Gastroesophageal sphincter (tissue), 4 donors: ENCODE measurements at regions not wholly inside any gene's neighbourhood (a gene's known extent, or its start where the extent isn't known, plus 50 kb on each side); places are given as distances from the start of the nearest gene placed in this dataset.

Source experiments
- ATAC-seq: fragments of 150-250 bp; one replicate; pipeline ENCODE4 v1.9.1; 2016; ENCODE audit warnings: mild to moderate bottlenecking, moderate library complexity
- H3K27ac ChIP-seq, 4 donors: fragments of 200-600 bp; sonication (generic) in 3 of 4; 1 replicate in 3 of 4; 2 replicates in 1 of 4; pipeline ENCODE4 v1.5.1; 2016 to 2019
- H3K27me3 ChIP-seq: fragments of 200-600 bp; sonication (generic); one replicate; pipeline ENCODE4 v1.5.1; 2019
- H3K36me3 ChIP-seq, 2 donors: fragments of 200-600 bp; sonication (generic); one replicate each; pipeline ENCODE4 v1.5.1; 2019; ENCODE audit warnings: control low read depth in 1 of 2
- H3K4me1 ChIP-seq, 3 donors: fragments of 200-600 bp; sonication (generic); 1 replicate in 2 of 3; 2 replicates in 1 of 3; pipeline ENCODE4 v1.5.1; 2016 to 2019; ENCODE audit warnings: control low read depth in 2 of 3
- H3K4me3 ChIP-seq, 2 donors: fragments of 200-600 bp; sonication (generic); one replicate each; pipeline ENCODE4 v1.5.1; 2019; ENCODE audit warnings: mild to moderate bottlenecking in 1 of 2, moderate library complexity in 1 of 2
- H3K9me3 ChIP-seq, 3 donors: fragments of 200-600 bp; sonication (generic); one replicate each; pipeline ENCODE4 v1.5.1; 2017 to 2019; ENCODE audit warnings: control low read depth in 2 of 3
- EP300 ChIP-seq: sonication (generic); formaldehyde crosslinking; IDR thresholded peaks from one replicate; pipeline ENCODE4 v1.6.1; 2017; ENCODE audit warnings: antibody characterized with exemption, mild to moderate bottlenecking
- POLR2A ChIP-seq, 2 donors: fragments of 450-650 bp; IDR thresholded peaks; one replicate each; pipeline ENCODE4 v1.6.1; 2017; ENCODE audit warnings: antibody characterized with exemption in 2 of 2, mild to moderate bottlenecking in 2 of 2, moderate library complexity in 1 of 2
- POLR2AphosphoS5 ChIP-seq: sonication (generic); formaldehyde crosslinking; IDR thresholded peaks from one replicate; pipeline ENCODE4 v1.6.1; 2017; ENCODE audit warnings: antibody characterized with exemption
- WGBS, 2 donors: methylation state at CpG; one replicate each; pipeline ENCODE4 v1.1.5; 2018; ENCODE audit warnings: low coverage in 1 of 2; 5-methylcytosine and 5-hydroxymethylcytosine counted together
- TF ChIP-seq, protein P1 (sequence below), 4 experiments: fragments of 200-600 bp in 2 of 4; fragments of 450-650 bp in 2 of 4; sonication (generic) in 1 of 4; IDR thresholded peaks; one replicate each; pipeline ENCODE4 v1.5.1; 2017 to 2019; ENCODE audit warnings: antibody characterized with exemption in 4 of 4, mild to moderate bottlenecking in 2 of 4, moderate library complexity in 2 of 4

DNA sequence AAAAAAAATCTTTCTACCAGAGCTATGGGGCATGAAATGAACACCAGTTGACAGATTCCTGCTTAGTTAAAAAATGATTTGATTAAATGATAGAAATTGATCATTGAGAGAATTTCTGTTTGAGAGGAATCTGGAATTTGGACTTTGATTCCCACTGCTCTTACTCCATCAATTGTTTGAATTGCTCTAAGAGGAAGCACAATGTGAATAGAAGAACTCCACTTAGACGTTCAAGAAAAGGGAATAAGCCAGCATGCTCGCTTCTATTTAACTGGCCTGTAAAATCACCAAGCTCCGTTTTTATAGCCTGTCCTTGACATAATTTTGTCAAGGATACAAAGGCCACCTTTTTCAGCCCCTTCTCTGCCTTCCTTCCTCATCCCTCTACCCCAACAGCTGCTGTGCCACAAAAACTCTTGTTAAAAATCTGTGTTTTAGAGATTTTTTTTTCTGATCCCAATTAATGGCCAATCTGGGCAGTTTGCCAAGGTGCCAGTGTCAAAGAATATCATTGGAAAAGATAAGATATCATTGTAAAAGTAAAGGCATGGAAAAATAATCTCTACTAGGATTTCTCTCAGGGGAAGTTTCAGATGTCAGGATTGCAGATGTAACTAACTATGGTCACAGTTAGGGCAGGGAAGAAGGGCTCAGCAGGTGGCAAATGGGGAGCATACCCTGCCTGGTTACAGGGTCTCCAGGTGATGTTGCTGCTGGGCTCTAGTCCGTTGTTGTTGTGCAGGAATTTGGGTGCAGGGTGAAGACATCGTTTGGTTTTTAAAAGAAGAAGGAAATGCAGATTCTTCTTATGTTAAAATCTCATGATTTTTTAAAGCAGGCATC, 301.8 kb upstream of the PDZRN3 start:
- H3K9me3 ChIP-seq = peaks cover 0 to 5% (median 0%) of the 10 kb centered on the region in 3 donors
- H3K27ac ChIP-seq = no peak overlapping the region
- no peaks in the 10 kb centered on the region for H3K27me3 ChIP-seq
- no peak for ATAC-seq
- H3K36me3 ChIP-seq = no peaks in the 10 kb centered on the region
- H3K4me3 ChIP-seq = no peak overlapping the region
- no peaks in the 10 kb centered on the region for H3K4me1 ChIP-seq
- TF ChIP-seq, protein P1, sequence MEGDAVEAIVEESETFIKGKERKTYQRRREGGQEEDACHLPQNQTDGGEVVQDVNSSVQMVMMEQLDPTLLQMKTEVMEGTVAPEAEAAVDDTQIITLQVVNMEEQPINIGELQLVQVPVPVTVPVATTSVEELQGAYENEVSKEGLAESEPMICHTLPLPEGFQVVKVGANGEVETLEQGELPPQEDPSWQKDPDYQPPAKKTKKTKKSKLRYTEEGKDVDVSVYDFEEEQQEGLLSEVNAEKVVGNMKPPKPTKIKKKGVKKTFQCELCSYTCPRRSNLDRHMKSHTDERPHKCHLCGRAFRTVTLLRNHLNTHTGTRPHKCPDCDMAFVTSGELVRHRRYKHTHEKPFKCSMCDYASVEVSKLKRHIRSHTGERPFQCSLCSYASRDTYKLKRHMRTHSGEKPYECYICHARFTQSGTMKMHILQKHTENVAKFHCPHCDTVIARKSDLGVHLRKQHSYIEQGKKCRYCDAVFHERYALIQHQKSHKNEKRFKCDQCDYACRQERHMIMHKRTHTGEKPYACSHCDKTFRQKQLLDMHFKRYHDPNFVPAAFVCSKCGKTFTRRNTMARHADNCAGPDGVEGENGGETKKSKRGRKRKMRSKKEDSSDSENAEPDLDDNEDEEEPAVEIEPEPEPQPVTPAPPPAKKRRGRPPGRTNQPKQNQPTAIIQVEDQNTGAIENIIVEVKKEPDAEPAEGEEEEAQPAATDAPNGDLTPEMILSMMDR (IDR thresholded peaks at IDR 0.05) = no peak
- TF ChIP-seq EP300 = no peak
- TF ChIP-seq POLR2AphosphoS5 = no peak
- TF ChIP-seq POLR2A (IDR thresholded peaks at IDR 0.05) = no peak
- WGBS, 2 donors = 47 to 52% methylated on average over 5 of the region's 5 CpGs

DNA sequence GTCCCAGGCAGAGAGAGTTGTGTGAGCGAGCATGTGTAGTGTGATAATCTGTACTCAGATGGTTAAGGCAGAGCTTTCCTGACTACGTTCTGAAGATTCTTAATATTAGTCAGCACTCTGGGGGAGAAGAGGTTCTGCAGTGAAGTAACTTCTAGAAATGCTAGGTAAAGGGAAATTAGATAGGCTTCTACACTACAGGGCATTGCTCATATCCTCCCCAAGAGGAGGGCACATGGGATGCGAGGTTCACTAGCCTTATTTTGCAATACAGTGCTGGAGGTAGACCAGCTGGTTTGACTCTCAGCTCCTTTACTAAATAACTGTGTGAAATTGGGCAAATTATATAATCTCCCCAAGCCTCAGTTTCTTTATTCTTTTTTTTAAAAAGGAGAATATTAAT, 300.3 kb upstream of the PDZRN3 start:
- no peak for ATAC-seq
- 77 to 87% methylated on average over 3 of the region's 3 CpGs for WGBS, 2 donors
- no peaks in the 10 kb centered on the region for H3K4me1 ChIP-seq
- peaks cover 0 to 7% (median 0%) of the 10 kb centered on the region in 3 donors for H3K9me3 ChIP-seq
- no peak for TF ChIP-seq EP300
- TF ChIP-seq POLR2A (IDR thresholded peaks at IDR 0.05) = no peak
- TF ChIP-seq, protein P1 (IDR thresholded peaks at IDR 0.05) = no peak
- no peak for TF ChIP-seq POLR2AphosphoS5
- no peaks in the 10 kb centered on the region for H3K36me3 ChIP-seq
- H3K4me3 ChIP-seq = no peak overlapping the region
- no peaks in the 10 kb centered on the region for H3K27me3 ChIP-seq
- no peak overlapping the region for H3K27ac ChIP-seq

DNA sequence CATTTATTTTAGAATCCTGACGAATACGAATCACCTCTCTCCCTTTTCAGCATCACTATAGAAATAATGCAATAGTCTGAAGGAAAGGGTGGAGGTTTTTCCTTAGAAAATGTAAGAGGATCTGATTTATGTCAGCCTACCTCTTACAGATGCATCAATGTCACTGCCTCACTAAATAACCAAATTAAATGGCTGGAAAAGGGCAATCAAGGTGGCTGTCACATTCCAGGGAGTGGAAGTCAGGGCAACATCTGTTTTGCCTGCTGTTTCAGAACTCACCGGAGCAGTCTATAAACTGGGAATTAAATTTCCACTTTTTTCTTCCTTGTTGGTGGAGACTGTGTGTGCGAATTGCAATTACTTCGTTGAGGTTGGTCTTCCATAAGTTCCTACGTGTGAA, 299.3 kb upstream of the PDZRN3 start:
- TF ChIP-seq POLR2AphosphoS5 (no peak), POLR2A (IDR thresholded peaks at IDR 0.05) (no peak), EP300 (no peak)
- TF ChIP-seq, protein P1 (IDR thresholded peaks at IDR 0.05) = no peak
- H3K27me3 ChIP-seq = no peaks in the 10 kb centered on the region
- H3K36me3 ChIP-seq = no peaks in the 10 kb centered on the region
- ATAC-seq = no peak
- H3K4me1 ChIP-seq = no peaks in the 10 kb centered on the region
- no peak overlapping the region for H3K27ac ChIP-seq
- H3K9me3 ChIP-seq = peaks cover 0 to 7% (median 0%) of the 10 kb centered on the region in 3 donors
- no peak overlapping the region for H3K4me3 ChIP-seq
- WGBS, 2 donors = 81 to 89% methylated on average over 6 of the region's 6 CpGs

DNA sequence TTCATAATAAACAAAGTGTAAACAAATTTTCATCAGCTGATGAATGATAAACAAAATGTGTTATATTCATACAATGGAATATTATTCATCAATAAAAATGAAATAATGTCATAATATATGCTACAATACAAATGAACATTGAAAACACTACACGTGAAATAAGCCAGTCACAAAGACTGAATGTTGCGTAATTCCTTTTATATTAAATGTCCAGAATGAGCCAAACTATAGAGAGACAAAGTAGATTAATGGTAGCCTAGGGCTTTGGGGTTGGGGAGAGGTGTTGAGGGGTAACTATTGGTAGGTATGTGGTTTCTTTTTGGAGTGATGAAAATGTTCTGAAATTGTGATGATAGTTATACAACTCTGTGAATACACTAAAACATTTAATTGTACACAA, 292.9 kb upstream of the PDZRN3 start:
- Histone ChIP-seq H3K4me1 (no peaks in the 10 kb centered on the region), H3K27me3 (no peaks in the 10 kb centered on the region), H3K9me3 (peaks cover 0 to 7% (median 0%) of the 10 kb centered on the region in 3 donors), H3K4me3 (no peak overlapping the region), H3K36me3 (no peaks in the 10 kb centered on the region), H3K27ac (no peak overlapping the region)
- no peak for TF ChIP-seq EP300
- TF ChIP-seq POLR2A (IDR thresholded peaks at IDR 0.05) = no peak
- TF ChIP-seq POLR2AphosphoS5 = no peak
- TF ChIP-seq, protein P1 (IDR thresholded peaks at IDR 0.05) = no peak
- 78 to 90% methylated on average over 2 of the region's 2 CpGs for WGBS, 2 donors
- ATAC-seq = no peak

DNA sequence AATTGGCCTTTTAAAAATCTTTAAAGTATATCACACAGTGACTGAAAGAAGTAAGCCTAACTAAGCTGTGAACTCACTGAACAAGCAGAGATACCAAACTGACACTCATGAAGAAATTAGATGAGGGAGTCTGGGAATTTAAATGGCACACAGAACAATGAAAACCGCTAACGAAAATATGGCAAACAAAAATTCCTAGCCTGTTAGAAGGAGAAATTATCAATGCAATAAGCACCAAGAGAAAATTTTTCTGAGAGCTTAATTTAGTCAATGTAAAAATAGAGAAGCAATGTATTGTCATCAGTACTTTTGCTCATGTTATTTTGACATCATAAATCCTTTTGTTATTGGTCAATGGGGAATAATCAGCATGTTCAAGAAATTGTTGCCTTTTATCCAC, 291.1 kb upstream of the PDZRN3 start:
- Histone ChIP-seq H3K9me3 (no peaks in the 10 kb centered on the region), H3K4me3 (no peak overlapping the region), H3K27ac (no peak overlapping the region), H3K27me3 (no peaks in the 10 kb centered on the region), H3K4me1 (no peaks in the 10 kb centered on the region), H3K36me3 (no peaks in the 10 kb centered on the region)
- TF ChIP-seq, protein P1 (IDR thresholded peaks at IDR 0.05) = no peak
- TF ChIP-seq POLR2AphosphoS5 (no peak), EP300 (no peak), POLR2A (IDR thresholded peaks at IDR 0.05) (no peak)
- 76 to 88% methylated on average over 2 of the region's 2 CpGs for WGBS, 2 donors
- no peak for ATAC-seq
